Subcutaneous abdominal adipose tissue (tissue), 5 donors: ENCODE measurements at regions not wholly inside any gene's neighbourhood (a gene's known extent, or its start where the extent isn't known, plus 50 kb on each side); places are given as distances from the start of the nearest gene placed in this dataset.

Experiments used
- H3K27ac ChIP-seq: one replicate; pipeline ENCODE4 v1.7.0; 2013; ENCODE audit warnings: low read depth, mild to moderate bottlenecking, inconsistent platforms, low read length, moderate library complexity
- H3K27me3 ChIP-seq, 5 donors: one replicate each; pipeline ENCODE4 v1.7.0; 2013; ENCODE audit warnings: low read length in 5 of 5, inconsistent platforms in 1 of 5; ENCODE audit not compliant: control insufficient read depth in 5 of 5, insufficient read depth in 4 of 5
- H3K36me3 ChIP-seq, 5 donors: one replicate each; pipeline ENCODE4 v1.7.0; 2013; ENCODE audit warnings: low read length in 5 of 5; ENCODE audit not compliant: control insufficient read depth in 5 of 5, insufficient read depth in 5 of 5
- H3K4me1 ChIP-seq, 5 donors: one replicate each; pipeline ENCODE4 v1.7.0; 2013; ENCODE audit warnings: low read length in 5 of 5, mild to moderate bottlenecking in 3 of 5, moderate library complexity in 1 of 5; ENCODE audit not compliant: control insufficient read depth in 5 of 5, insufficient read depth in 5 of 5
- H3K4me3 ChIP-seq, 5 donors: one replicate each; pipeline ENCODE4 v1.7.0; 2013; ENCODE audit warnings: low read length in 5 of 5, low read depth in 1 of 5
- H3K9ac ChIP-seq, 5 donors: one replicate each; pipeline ENCODE4 v1.7.0; 2013; ENCODE audit warnings: low read length in 5 of 5, mild to moderate bottlenecking in 4 of 5, moderate library complexity in 3 of 5
- H3K9me3 ChIP-seq, 5 donors: one replicate each; pipeline ENCODE4 v1.7.0; 2013; ENCODE audit warnings: low read length in 5 of 5; ENCODE audit not compliant: control insufficient read depth in 5 of 5
- donor health status: healthy.
- donor health status: healthy.
- donor health status: healthy.
- donor health status: healthy.
- donor health status: healthy.

- H3K9ac ChIP-seq = no peak overlapping the region
- no peaks in the 10 kb centered on the region for H3K36me3 ChIP-seq
- H3K9me3 ChIP-seq = no peaks in the 10 kb centered on the region
- peaks cover 24 to 56% (median 31%) of the 10 kb centered on the region in 5 donors for H3K27me3 ChIP-seq
- H3K4me1 ChIP-seq = peaks cover 0 to 3% (median 0%) of the 10 kb centered on the region in 5 donors
- H3K27ac ChIP-seq = no peak overlapping the region
- H3K4me3 ChIP-seq = no peak overlapping the region
These were observed 172.0 kb downstream of the MELK start for GRCh38 chr9:36744678-36745077.

GRCh38 chr9:36745977-36746376, 173.3 kb downstream of the MELK start:
- Histone ChIP-seq H3K9me3 (no peaks in the 10 kb centered on the region), H3K9ac (no peak overlapping the region), H3K27ac (no peak overlapping the region), H3K36me3 (no peaks in the 10 kb centered on the region), H3K4me3 (no peak overlapping the region), H3K4me1 (no peaks in the 10 kb centered on the region), H3K27me3 (peaks cover 14 to 44% (median 22%) of the 10 kb centered on the region in 5 donors)

DNA sequence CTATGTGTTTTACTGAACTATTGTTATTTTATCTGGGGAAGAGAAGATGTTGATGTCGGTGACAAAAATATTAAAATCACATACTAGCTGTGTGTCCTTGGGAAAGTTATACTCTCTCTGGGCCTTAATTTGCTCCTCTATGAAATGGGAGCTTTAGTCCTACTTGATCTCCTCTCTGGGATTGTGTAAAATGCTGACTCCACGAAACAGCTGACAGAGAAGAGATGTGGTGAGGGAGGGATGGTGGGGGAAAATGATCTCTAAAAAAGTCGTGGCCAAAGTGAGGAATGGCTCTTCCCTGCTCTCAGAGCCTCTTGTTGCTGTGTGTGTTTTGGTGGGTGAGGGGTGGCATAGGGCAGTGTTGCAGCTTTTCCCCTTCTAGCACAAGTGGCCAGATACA, 173.7 kb downstream of the MELK start:
- H3K4me3 ChIP-seq = no peak overlapping the region
- no peak overlapping the region for H3K9ac ChIP-seq
- no peaks in the 10 kb centered on the region for H3K9me3 ChIP-seq
- no peak overlapping the region for H3K27ac ChIP-seq
- peaks cover 14 to 42% (median 22%) of the 10 kb centered on the region in 5 donors for H3K27me3 ChIP-seq
- no peaks in the 10 kb centered on the region for H3K4me1 ChIP-seq
- no peaks in the 10 kb centered on the region for H3K36me3 ChIP-seq

DNA sequence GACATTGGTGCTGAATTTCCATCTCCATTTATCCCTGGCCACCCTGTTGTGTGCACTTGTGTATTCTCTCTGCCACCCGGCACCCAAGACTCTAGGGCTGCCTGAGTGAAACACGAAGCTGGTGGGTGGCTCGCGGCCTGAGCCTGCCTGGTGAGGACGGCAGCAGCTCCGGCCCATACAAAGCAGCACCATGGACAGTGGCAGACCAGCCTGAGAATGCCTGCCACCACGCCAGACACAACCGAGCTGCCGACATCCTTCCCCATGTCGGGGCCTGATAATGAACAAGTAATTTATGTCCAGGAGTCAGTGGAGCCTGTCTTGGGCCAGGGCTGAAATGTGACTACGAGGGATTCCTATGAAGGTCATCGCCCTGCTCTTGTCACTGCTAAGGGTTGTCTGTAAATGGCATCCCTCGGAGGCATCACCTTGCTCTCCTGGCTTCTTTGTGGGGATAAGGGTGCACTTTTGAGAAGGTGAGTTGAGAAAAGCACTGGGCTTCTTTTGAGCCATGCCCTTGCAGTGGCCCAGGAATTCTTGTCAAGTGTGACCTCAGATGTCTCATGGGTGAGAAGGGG, 175.7 kb downstream of the MELK start:
- no peak overlapping the region for H3K4me3 ChIP-seq
- no peaks in the 10 kb centered on the region for H3K36me3 ChIP-seq
- no peak overlapping the region for H3K27ac ChIP-seq
- H3K9ac ChIP-seq = no peak overlapping the region
- H3K4me1 ChIP-seq = no peaks in the 10 kb centered on the region
- no peaks in the 10 kb centered on the region for H3K9me3 ChIP-seq
- H3K27me3 ChIP-seq = peaks cover 6 to 36% (median 17%) of the 10 kb centered on the region in 5 donors

DNA sequence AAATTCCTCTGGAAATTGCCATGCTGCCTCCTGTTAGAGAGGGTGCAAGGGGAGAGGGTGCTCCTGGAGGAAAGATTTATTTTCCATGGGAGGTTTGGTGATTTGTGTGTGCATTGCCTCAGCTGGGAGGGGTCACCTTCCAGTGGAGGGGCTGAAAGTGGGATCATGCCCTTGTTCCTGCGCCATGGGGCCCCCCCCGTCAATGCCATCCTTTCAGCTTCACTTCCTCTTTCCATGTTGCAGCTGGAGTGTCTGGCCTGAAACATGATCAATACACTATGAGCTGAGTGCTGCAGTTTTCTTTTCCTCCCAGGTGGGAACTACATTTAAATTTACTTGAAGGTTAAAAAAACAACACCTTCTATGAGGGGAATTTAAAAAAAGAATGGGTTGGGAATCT, 176.8 kb downstream of the MELK start:
- no peak overlapping the region for H3K4me3 ChIP-seq
- no peaks in the 10 kb centered on the region for H3K36me3 ChIP-seq
- no peaks in the 10 kb centered on the region for H3K4me1 ChIP-seq
- no peaks in the 10 kb centered on the region for H3K9me3 ChIP-seq
- H3K9ac ChIP-seq = no peak overlapping the region
- H3K27me3 ChIP-seq = peaks cover 0 to 36% (median 17%) of the 10 kb centered on the region in 5 donors
- no peak overlapping the region for H3K27ac ChIP-seq

GRCh38 chr9:36750630-36751029, 177.9 kb downstream of the MELK start:
- no peaks in the 10 kb centered on the region for H3K4me1 ChIP-seq
- H3K9ac ChIP-seq = no peak overlapping the region
- H3K27me3 ChIP-seq = peaks cover 0 to 36% (median 15%) of the 10 kb centered on the region in 5 donors

DNA sequence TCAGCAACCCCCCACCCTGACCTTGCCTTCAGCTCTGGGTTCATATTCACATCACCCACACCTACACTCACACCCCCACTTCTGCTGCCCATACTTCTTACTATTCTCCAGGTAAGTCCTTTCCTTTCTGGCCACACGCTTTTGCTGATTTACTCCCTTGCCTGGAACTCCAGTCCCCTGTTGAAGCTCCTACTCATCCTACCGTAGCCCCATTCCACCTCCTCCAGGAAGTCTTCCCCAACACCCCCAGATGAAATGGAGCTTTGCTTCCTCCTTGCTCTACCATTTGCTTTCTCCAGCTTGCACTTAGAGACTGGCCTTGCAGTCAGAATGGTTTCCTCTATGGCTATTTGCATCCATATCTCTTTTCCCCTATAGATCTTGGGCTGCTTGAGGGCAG, 182.3 kb downstream of the MELK start:
- Histone ChIP-seq H3K36me3 (no peaks in the 10 kb centered on the region), H3K27ac (no peak overlapping the region), H3K4me1 (no peaks in the 10 kb centered on the region), H3K9ac (no peak overlapping the region), H3K4me3 (no peak overlapping the region), H3K27me3 (peaks cover 0 to 28% (median 18%) of the 10 kb centered on the region in 5 donors), H3K9me3 (no peaks in the 10 kb centered on the region)

More at GRCh38 chr9:36750630-36751029, 177.9 kb downstream of the MELK start:
- Histone ChIP-seq H3K9me3 (no peaks in the 10 kb centered on the region), H3K4me3 (no peak overlapping the region), H3K27ac (no peak overlapping the region), H3K36me3 (no peaks in the 10 kb centered on the region)

GRCh38 chr9:36759141-36759540, 186.4 kb downstream of the MELK start:
- H3K4me1 ChIP-seq = no peaks in the 10 kb centered on the region
- no peak overlapping the region for H3K27ac ChIP-seq
- H3K27me3 ChIP-seq = peaks cover 4 to 45% (median 36%) of the 10 kb centered on the region in 5 donors
- H3K36me3 ChIP-seq = no peaks in the 10 kb centered on the region
- H3K9ac ChIP-seq = no peak overlapping the region
- no peaks in the 10 kb centered on the region for H3K9me3 ChIP-seq
- H3K4me3 ChIP-seq = no peak overlapping the region

DNA sequence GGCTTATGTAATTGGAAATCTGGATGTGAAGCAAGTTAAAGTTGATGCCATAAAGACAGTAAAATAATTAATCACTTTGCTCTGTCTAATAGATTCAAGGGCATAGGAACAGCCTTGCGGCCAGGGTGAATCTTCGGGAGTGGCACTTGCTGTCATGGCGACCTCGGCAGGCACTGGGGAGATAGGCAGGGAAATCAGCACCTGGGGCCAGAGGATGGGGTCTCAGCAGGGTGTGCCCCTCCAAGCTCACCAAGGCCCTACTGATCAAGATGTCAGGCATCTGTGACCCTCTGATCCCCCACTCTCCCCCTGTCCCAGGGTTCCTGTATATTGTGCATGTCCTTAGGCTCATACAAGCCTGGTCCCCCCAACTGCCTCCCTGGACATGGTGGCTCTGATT, 187.3 kb downstream of the MELK start:
- H3K9ac ChIP-seq = no peak overlapping the region
- H3K27ac ChIP-seq = no peak overlapping the region
- no peaks in the 10 kb centered on the region for H3K36me3 ChIP-seq
- H3K4me1 ChIP-seq = no peaks in the 10 kb centered on the region
- H3K4me3 ChIP-seq = no peak overlapping the region
- no peaks in the 10 kb centered on the region for H3K9me3 ChIP-seq
- H3K27me3 ChIP-seq = peaks cover 4 to 46% (median 37%) of the 10 kb centered on the region in 5 donors

DNA sequence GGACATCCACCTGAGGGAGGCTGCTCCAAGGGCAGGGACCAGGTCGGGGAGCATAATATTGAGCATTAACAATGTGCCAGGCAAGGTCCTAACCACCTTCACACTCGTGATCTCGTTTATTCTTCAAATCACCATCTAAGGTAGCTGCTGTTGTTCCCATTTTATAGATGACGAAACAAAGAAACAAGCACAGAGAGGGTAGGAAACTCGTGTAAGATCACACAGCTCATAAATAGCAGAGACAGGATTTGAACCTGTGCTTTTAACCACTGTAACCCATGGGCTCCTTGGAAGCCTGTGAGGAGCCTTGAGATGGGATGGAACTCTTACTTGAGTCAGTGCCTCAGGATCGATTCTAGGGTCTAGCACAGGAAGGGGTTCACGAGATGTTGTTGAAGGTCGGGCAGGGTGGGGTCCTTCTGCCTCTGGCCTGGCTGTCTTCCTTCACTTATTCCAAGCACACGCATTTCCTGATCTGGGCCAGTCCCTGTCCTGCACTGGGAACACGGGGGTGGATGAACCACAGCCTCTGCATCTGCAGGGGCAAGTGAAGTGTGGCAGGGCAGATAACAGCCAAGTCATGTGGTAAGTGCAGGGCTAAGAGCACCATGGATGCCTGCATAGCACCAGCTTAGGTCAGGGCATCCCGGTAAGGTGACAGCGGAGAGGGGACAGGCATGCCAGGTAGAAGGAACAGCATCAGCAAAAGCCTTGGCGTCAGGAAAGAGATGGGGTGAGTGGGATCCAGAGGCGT, 188.1 kb downstream of the MELK start:
- no peaks in the 10 kb centered on the region for H3K9me3 ChIP-seq
- H3K4me1 ChIP-seq = peaks cover 0 to 6% (median 4%) of the 10 kb centered on the region in 5 donors
- no peaks in the 10 kb centered on the region for H3K36me3 ChIP-seq
- H3K27ac ChIP-seq = no peak overlapping the region
- no peak overlapping the region for H3K4me3 ChIP-seq
- peaks cover 4 to 43% (median 35%) of the 10 kb centered on the region in 5 donors for H3K27me3 ChIP-seq
- no peak overlapping the region for H3K9ac ChIP-seq
